A673 (cell line): ENCODE measurements at regions not wholly inside any gene's neighbourhood (a gene's known extent, or its start where the extent isn't known, plus 50 kb on each side); places are given as distances from the start of the nearest gene placed in this dataset.

Experiments used
- BruUV-seq: library from RNA; stranded (reverse); fragments of 400-500 nt; replicated peaks from 2 replicates; lab custom pipeline; 2021; lab: Mats Ljungman, UMichigan
- CTCF ChIA-PET: fragments of 300-600 bp; sonication (Branson Sonifier 250); formaldehyde crosslinking; loops from one replicate; lab custom pipeline; 2022; ENCODE audit warnings: antibody characterized with exemption; lab: Charles Lee
- POLR2A ChIA-PET: fragments of 300-600 bp; sonication (Branson Sonifier 250); formaldehyde crosslinking; loops from one replicate; lab custom pipeline; 2022; ENCODE audit warnings: antibody characterized with exemption; ENCODE audit not compliant: low non-redundant PET; lab: Charles Lee
- DNase-seq: peaks from one replicate; pipeline ENCODE4 v3.0.0-alpha.2; 2015; ENCODE audit warnings: low spot score
- H3K27ac ChIP-seq: fragments of 200-600 bp; sonication (generic); 2 replicates; pipeline ENCODE4 v1.5.1; 2016; ENCODE audit warnings: mixed run types, low read depth, mild to moderate bottlenecking, mixed read lengths, antibody characterized with exemption, low read length; ENCODE audit not compliant: poor library complexity, severe bottlenecking
- H3K27me3 ChIP-seq: fragments of 200-600 bp; sonication (generic); replicated peaks from 2 replicates; pipeline ENCODE4 v1.6.1; 2017; ENCODE audit warnings: mixed run types, low read depth, mild to moderate bottlenecking, mixed read lengths, antibody characterized with exemption, low read length; ENCODE audit not compliant: insufficient read depth, poor library complexity
- H3K36me3 ChIP-seq: fragments of 200-600 bp; sonication (generic); 2 replicates; pipeline ENCODE4 v1.6.1; 2016; ENCODE audit warnings: mixed run types, mild to moderate bottlenecking, mixed read lengths, antibody characterized with exemption, low read length; ENCODE audit not compliant: insufficient read depth, poor library complexity, severe bottlenecking
- H3K4me1 ChIP-seq: fragments of 200-600 bp; sonication (generic); 2 replicates; pipeline ENCODE4 v1.6.1; 2017; ENCODE audit warnings: mixed run types, mild to moderate bottlenecking, mixed read lengths, antibody characterized with exemption, low read length; ENCODE audit not compliant: insufficient read depth, poor library complexity, severe bottlenecking
- H3K4me3 ChIP-seq: fragments of 200-600 bp; sonication (generic); 2 replicates; pipeline ENCODE4 v1.5.1; 2016; ENCODE audit warnings: low read depth, mixed run types, mild to moderate bottlenecking, mixed read lengths, low read length; ENCODE audit not compliant: poor library complexity, severe bottlenecking
- H3K9me3 ChIP-seq: fragments of 200-600 bp; sonication (generic); 2 replicates; pipeline ENCODE4 v1.6.1; 2016; ENCODE audit warnings: mixed run types, low read depth, mild to moderate bottlenecking, mixed read lengths, antibody characterized with exemption, low read length; ENCODE audit not compliant: poor library complexity, severe bottlenecking
- EZH2 ChIP-seq: fragments of 200-600 bp; sonication (generic); IDR thresholded peaks from 2 replicates; pipeline ENCODE4 v1.6.1; 2017; ENCODE audit warnings: borderline replicate concordance, low read depth, mild to moderate bottlenecking, mixed read lengths, antibody characterized with exemption, low read length; ENCODE audit not compliant: poor library complexity, severe bottlenecking
- intact Hi-C: fragments of 100-400 bp; cut with micrococcal nuclease; formaldehyde crosslinking; loops from one replicate; pipeline ENCODE4 v1.10.0; 2022; ENCODE audit not compliant: unreplicated experiment
- TF ChIP-seq, protein P1 (sequence below): fragments of 300-800, 200-600 bp; sonication (generic); conservative IDR thresholded peaks from 2 replicates; pipeline ENCODE4 v1.5.1; 2017; ENCODE audit warnings: low read depth, mild to moderate bottlenecking, antibody characterized with exemption, low read length, moderate library complexity, mixed read lengths

DNA sequence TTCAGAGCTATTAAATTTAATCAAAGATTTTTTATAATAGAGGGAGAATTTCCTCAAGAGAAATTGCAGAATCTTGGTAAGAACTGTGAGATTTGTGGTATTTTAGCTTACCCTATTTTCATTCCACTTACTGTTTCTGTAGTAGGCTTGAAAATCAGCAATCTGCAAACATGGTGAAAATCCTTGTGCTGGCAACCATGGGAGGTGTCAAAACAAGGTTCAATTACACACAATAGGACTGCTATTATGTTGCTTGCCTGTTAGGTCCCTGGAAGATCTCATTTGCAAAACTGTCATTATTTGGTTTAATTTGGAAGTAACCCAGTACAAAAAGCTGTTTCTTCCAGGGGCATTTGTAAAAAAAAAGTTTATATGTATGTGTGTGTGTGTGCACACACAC is 662.8 kb upstream of the SLITRK6 start:
- TF ChIP-seq EZH2 = no peak
- TF ChIP-seq, protein P1, sequence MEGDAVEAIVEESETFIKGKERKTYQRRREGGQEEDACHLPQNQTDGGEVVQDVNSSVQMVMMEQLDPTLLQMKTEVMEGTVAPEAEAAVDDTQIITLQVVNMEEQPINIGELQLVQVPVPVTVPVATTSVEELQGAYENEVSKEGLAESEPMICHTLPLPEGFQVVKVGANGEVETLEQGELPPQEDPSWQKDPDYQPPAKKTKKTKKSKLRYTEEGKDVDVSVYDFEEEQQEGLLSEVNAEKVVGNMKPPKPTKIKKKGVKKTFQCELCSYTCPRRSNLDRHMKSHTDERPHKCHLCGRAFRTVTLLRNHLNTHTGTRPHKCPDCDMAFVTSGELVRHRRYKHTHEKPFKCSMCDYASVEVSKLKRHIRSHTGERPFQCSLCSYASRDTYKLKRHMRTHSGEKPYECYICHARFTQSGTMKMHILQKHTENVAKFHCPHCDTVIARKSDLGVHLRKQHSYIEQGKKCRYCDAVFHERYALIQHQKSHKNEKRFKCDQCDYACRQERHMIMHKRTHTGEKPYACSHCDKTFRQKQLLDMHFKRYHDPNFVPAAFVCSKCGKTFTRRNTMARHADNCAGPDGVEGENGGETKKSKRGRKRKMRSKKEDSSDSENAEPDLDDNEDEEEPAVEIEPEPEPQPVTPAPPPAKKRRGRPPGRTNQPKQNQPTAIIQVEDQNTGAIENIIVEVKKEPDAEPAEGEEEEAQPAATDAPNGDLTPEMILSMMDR = no peak
- Histone ChIP-seq H3K27ac (no peak overlapping the region), H3K27me3 (no peaks in the 10 kb centered on the region), H3K4me1 (no peaks in the 10 kb centered on the region), H3K9me3 (no peaks in the 10 kb centered on the region), H3K4me3 (no peak overlapping the region), H3K36me3 (no peaks in the 10 kb centered on the region)
- no TSS peak for BruUV-seq
- CTCF ChIA-PET = no interaction called here
- intact Hi-C loops = no loop called here
- POLR2A ChIA-PET = no interaction called here
- DNase-seq = no peak

DNA sequence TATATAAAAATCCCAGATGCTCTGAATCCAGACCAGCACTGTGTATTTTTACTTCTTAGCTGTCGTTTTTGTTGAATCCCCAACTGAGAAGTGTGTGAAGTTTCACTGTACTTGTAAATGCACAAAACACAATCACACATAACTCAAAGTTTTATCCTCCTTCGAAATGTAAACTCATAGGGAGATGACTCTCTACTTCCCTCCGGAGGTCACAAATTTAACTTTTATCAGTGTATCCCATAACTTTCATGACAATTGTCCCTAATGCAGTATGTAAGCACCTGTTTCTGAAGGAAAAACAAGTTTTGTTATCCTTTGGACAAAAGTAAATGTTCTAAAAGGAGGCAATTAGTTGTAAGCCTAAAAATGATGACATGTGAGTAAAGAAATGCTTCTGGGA is 665.0 kb upstream of the SLITRK6 start:
- CTCF ChIA-PET = no interaction called here
- BruUV-seq = no TSS peak
- Histone ChIP-seq H3K4me1 (no peaks in the 10 kb centered on the region), H3K9me3 (no peaks in the 10 kb centered on the region), H3K36me3 (no peaks in the 10 kb centered on the region), H3K4me3 (no peak overlapping the region), H3K27ac (no peak overlapping the region), H3K27me3 (no peaks in the 10 kb centered on the region)
- peak; percentile 21 for DNase-seq
- intact Hi-C loops = no loop called here
- TF ChIP-seq, protein P1 = peak; percentile 51; the same call in 1 of the 2 replicates
- no peak for TF ChIP-seq EZH2
- POLR2A ChIA-PET = no interaction called here

DNA sequence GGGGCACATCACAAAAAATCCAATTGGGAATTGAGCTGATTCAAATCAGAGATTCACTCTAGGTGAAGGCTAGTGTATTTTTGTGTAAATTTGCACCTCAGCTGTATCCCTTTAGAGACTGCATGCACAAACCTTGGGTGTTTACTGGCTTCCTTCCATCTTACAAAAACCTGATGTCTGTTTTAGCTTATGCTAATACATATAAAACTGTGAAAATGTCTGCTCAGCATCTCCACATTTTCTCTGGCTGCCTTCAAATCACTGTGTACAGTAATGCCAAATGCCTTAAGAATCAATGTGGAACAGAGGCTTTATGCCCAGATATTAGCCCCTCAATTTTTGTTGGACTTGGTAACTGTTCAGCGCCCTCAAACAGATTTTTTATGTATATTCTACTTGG is 675.8 kb upstream of the SLITRK6 start:
- intact Hi-C loops = no loop called here
- BruUV-seq = no TSS peak
- Histone ChIP-seq H3K27ac (no peak overlapping the region), H3K4me3 (no peak overlapping the region), H3K27me3 (no peaks in the 10 kb centered on the region), H3K9me3 (no peaks in the 10 kb centered on the region), H3K4me1 (peaks cover 5% of the 10 kb centered on the region), H3K36me3 (no peaks in the 10 kb centered on the region)
- TF ChIP-seq EZH2 = no peak
- TF ChIP-seq, protein P1 = no peak
- ChIA-PET CTCF (no interaction called here), POLR2A (no interaction called here)
- no peak for DNase-seq
